AG04449 (cell line): ENCODE measurements at regions not wholly inside any gene's neighbourhood (a gene's known extent, or its start where the extent isn't known, plus 50 kb on each side); places are given as distances from the start of the nearest gene placed in this dataset.
A peak's percentile ranks its signal among the peaks of the same experiment; 100 is the strongest.

Experiments
- CTCF ChIA-PET: fragments of 350-600 bp; formaldehyde crosslinking; extraction: SDS; loops from one replicate; lab custom pipeline; 2021; ENCODE audit warnings: antibody characterized with exemption; lab: Yijun Ruan, JAX
- POLR2A ChIA-PET: fragments of 400-600, 350-600 bp; formaldehyde crosslinking; extraction: SDS; loops from one replicate; lab custom pipeline; 2020; ENCODE audit warnings: antibody characterized with exemption, inconsistent platforms; lab: Yijun Ruan, JAX
- DNase-seq: peaks from one replicate; pipeline ENCODE4 v3.0.0-alpha.2; 2010; ENCODE audit warnings: low read depth, low spot score
- H3K4me3 ChIP-seq: 2 replicates; pipeline ENCODE4 v1.5.1; 2011; ENCODE audit warnings: low read depth, mild to moderate bottlenecking, control low read depth, low read length
- CTCF ChIP-seq: IDR thresholded peaks from one replicate; pipeline ENCODE4 v1.5.1; 2011; ENCODE audit warnings: mild to moderate bottlenecking, moderate library complexity, low read length, control low read depth, inconsistent platforms; ENCODE audit not compliant: insufficient read depth; ENCODE audit errors: missing control alignments

GRCh38 chr20:53736757-53737395 lies 143.2 kb upstream of the ZNF217 start:
- no peak for DNase-seq
- POLR2A ChIA-PET, result interaction anchor here (0.6 to 2.0 kb wide), 8 partner anchors 16 to 205 kb away, joined by 3 to 12 read pairs (median 5); partner anchors contain the start of gene ZNF217
- TF ChIP-seq CTCF, result no peak
- H3K4me3 ChIP-seq, result no peak overlapping the region
- CTCF ChIA-PET, result interaction anchor here (0.5 to 3.6 kb wide), 10 partner anchors 9 to 179 kb away, joined by 3 to 25 read pairs (median 4); no protein-coding TSS in a partner anchor

- no peak for TF ChIP-seq CTCF
- POLR2A ChIA-PET, result interaction anchor here (0.6 to 2.0 kb wide), 9 partner anchors 18 to 205 kb away, joined by 3 to 12 read pairs (median 5); partner anchors contain the start of gene ZNF217
- H3K4me3 ChIP-seq, result no peak overlapping the region
- CTCF ChIA-PET, result interaction anchor here (0.5 to 3.6 kb wide), 14 partner anchors 8 to 206 kb away, joined by 3 to 25 read pairs (median 4); no protein-coding TSS in a partner anchor
- DNase-seq, result no peak
Measured at GRCh38 chr20:53736122-53736756, 142.6 kb upstream of the ZNF217 start.

- no peak for TF ChIP-seq CTCF
- no peak overlapping the region for H3K4me3 ChIP-seq
- CTCF ChIA-PET, result interaction anchor here (0.7 to 3.6 kb wide), 10 partner anchors 10 to 207 kb away, joined by 3 to 25 read pairs (median 4); no protein-coding TSS in a partner anchor
- DNase-seq, result peak; percentile 93
- POLR2A ChIA-PET, result interaction anchor here (1.1 to 2.0 kb wide), 6 partner anchors 39 to 180 kb away, joined by 3 to 12 read pairs (median 5); partner anchors contain the start of gene ZNF217
Measured at GRCh38 chr20:53735536-53736050, 142.0 kb upstream of the ZNF217 start.

GRCh38 chr20:53734006-53734688 lies 140.5 kb upstream of the ZNF217 start:
- no peak for TF ChIP-seq CTCF
- DNase-seq, result no peak
- ChIA-PET POLR2A (no interaction called here), CTCF (interaction anchor here (3.6 kb wide), 1 partner anchor 181 kb away, joined by 25 read pairs; no protein-coding TSS in a partner anchor)
- H3K4me3 ChIP-seq, result no peak overlapping the region

GRCh38 chr20:53731595-53731994 lies 138.0 kb upstream of the ZNF217 start:
- POLR2A ChIA-PET, result interaction anchor here (0.6 kb wide), 2 partner anchors 11 to 97 kb away, joined by 3 to 4 read pairs; no protein-coding TSS in a partner anchor
- no peak for DNase-seq
- no peak for TF ChIP-seq CTCF
- H3K4me3 ChIP-seq, result no peak overlapping the region
- CTCF ChIA-PET, result no interaction called here
